ENCODE measurements at regions not wholly inside any gene's neighbourhood (a gene's known extent, or its start where the extent isn't known, plus 50 kb on each side); places are given as distances from the start of the nearest gene placed in this dataset.

GRCh38 chr3:106810300-106810875 is 566.9 kb upstream of the CCDC54 start:
- ChIA-PET POLR2A (no interaction called here), CTCF (no interaction called here)
- no peak for DNase-seq (ENCODE audit: low read depth)
- Histone ChIP-seq H3K36me3 (ENCODE audit: control insufficient read depth, insufficient read depth, low read length) (no peaks in the 10 kb centered on the region), H3K27me3 (ENCODE audit: control insufficient read depth, insufficient read depth, low read length) (no peaks in the 10 kb centered on the region), H3K4me3 (ENCODE audit: low read depth, low read length) (no peak overlapping the region)
- no peak for TF ChIP-seq CTCF (IDR thresholded peaks at IDR 0.05; ENCODE audit: insufficient read depth, low read depth, low read length)

GRCh38 chr3:106811376-106811775 is 565.9 kb upstream of the CCDC54 start:
- DNase-seq (ENCODE audit: low read depth) = no peak
- ChIA-PET CTCF (no interaction called here), POLR2A (interaction anchor here (0.6 kb wide), 1 partner anchor 17 kb away, joined by 14 read pairs; no protein-coding TSS in a partner anchor)
- Histone ChIP-seq H3K36me3 (ENCODE audit: control insufficient read depth, insufficient read depth, low read length) (no peaks in the 10 kb centered on the region), H3K27me3 (ENCODE audit: control insufficient read depth, insufficient read depth, low read length) (no peaks in the 10 kb centered on the region), H3K4me3 (ENCODE audit: low read depth, low read length) (no peak overlapping the region)
- TF ChIP-seq CTCF (IDR thresholded peaks at IDR 0.05; ENCODE audit: insufficient read depth, low read depth, low read length) = no peak

- POLR2A ChIA-PET = no interaction called here
- Histone ChIP-seq H3K27me3 (ENCODE audit: control insufficient read depth, insufficient read depth, low read length) (no peaks in the 10 kb centered on the region), H3K4me3 (ENCODE audit: low read depth, low read length) (no peak overlapping the region), H3K36me3 (ENCODE audit: control insufficient read depth, insufficient read depth, low read length) (no peaks in the 10 kb centered on the region)
- CTCF ChIA-PET = no interaction called here
- no peak for TF ChIP-seq CTCF (IDR thresholded peaks at IDR 0.05; ENCODE audit: insufficient read depth, low read depth, low read length)
- no peak for DNase-seq (ENCODE audit: low read depth)
Observed at GRCh38 chr3:106813742-106814141, 563.5 kb upstream of the CCDC54 start.

GRCh38 chr3:106814231-106814630 is 563.0 kb upstream of the CCDC54 start:
- H3K36me3 ChIP-seq (ENCODE audit: control insufficient read depth, insufficient read depth, low read length) = no peaks in the 10 kb centered on the region
- H3K27me3 ChIP-seq (ENCODE audit: control insufficient read depth, insufficient read depth, low read length) = no peaks in the 10 kb centered on the region
- TF ChIP-seq CTCF (IDR thresholded peaks at IDR 0.05; ENCODE audit: insufficient read depth, low read depth, low read length) = no peak
- POLR2A ChIA-PET = no interaction called here
- H3K4me3 ChIP-seq (ENCODE audit: low read depth, low read length) = no peak overlapping the region
- no peak for DNase-seq (ENCODE audit: low read depth)
- CTCF ChIA-PET = no interaction called here

- CTCF ChIA-PET = interaction anchor here (2.6 kb wide), 1 partner anchor 10 kb away, joined by 7 read pairs; no protein-coding TSS in a partner anchor
- H3K36me3 ChIP-seq (ENCODE audit: control insufficient read depth, insufficient read depth, low read length) = no peaks in the 10 kb centered on the region
- TF ChIP-seq CTCF (IDR thresholded peaks at IDR 0.05; ENCODE audit: insufficient read depth, low read depth, low read length) = no peak
- H3K4me3 ChIP-seq (ENCODE audit: low read depth, low read length) = no peak overlapping the region
- POLR2A ChIA-PET = no interaction called here
- no peak for DNase-seq (ENCODE audit: low read depth)
- H3K27me3 ChIP-seq (ENCODE audit: control insufficient read depth, insufficient read depth, low read length) = no peaks in the 10 kb centered on the region
Observed at GRCh38 chr3:106816838-106817237, 560.4 kb upstream of the CCDC54 start.
